ENCODE measurements at regions not wholly inside any gene's neighbourhood (a gene's known extent, or its start where the extent isn't known, plus 50 kb on each side); places are given as distances from the start of the nearest gene placed in this dataset.

DNA sequence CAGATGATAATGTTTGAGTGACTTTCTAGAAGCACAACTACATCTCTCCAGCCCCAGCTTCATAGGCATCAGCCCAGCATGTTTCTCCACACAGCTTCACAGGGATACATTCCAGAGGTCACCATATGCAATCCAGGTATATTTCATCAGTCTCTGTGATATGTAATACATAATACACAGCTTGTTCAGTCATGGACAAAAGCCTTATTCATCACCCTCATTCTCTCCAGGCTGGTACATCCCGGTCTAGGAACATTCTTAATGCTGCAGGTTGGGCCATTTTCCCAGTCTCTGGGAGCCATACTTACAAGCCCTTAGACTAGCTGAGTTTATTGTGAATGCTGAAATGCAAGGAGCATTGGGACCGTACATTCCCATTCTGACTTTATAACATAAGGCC, 169.4 kb downstream of the TMEM200A start:
- Histone ChIP-seq H3K4me2 (ENCODE audit: insufficient read depth, low read length, poor library complexity, severe bottlenecking) (no peak overlapping the region), H3K27me3 (ENCODE audit: control insufficient read depth in 3 of 3, insufficient read depth in 3 of 3, low read depth in 1 of 3, low read length in 3 of 3) (no peaks in the 10 kb centered on the region), H3K9ac (ENCODE audit: low read depth, low read length, poor library complexity) (no peak overlapping the region), H3K4me1 (ENCODE audit: control insufficient read depth in 2 of 2, insufficient read depth in 1 of 2, low read depth in 1 of 2, low read length in 2 of 2) (no peaks in the 10 kb centered on the region), H2AK5ac (ENCODE audit: low read depth, low read length) (no peak overlapping the region), H3K4me3 (ENCODE audit: low read length in 2 of 2) (no peak overlapping the region), H2BK15ac (ENCODE audit: low read length) (no peak overlapping the region), H2BK120ac (ENCODE audit: low read depth, low read length) (no peak overlapping the region), H3K36me3 (replicated peaks in 1 of 2; ENCODE audit: control insufficient read depth in 2 of 2, insufficient read depth in 2 of 2, low read length in 2 of 2) (no peaks in the 10 kb centered on the region), H4K8ac (ENCODE audit: low read depth, low read length) (no peak overlapping the region), H3K18ac (ENCODE audit: low read length) (no peak overlapping the region), H2BK12ac (ENCODE audit: low read length) (no peak overlapping the region), H3K27ac (replicated peaks; ENCODE audit: low read length) (no peak overlapping the region), H3K23ac (ENCODE audit: low read depth, low read length, poor library complexity) (no peak overlapping the region), H2BK5ac (ENCODE audit: low read length) (no peak overlapping the region), H4K91ac (ENCODE audit: low read depth, low read length, poor library complexity) (no peak overlapping the region), H3K9me3 (replicated peaks in 1 of 2; ENCODE audit: control insufficient read depth in 2 of 2, insufficient read depth in 1 of 2, low read depth in 1 of 2, low read length in 2 of 2) (peaks cover 0 to 2% of the 10 kb centered on the region in 2 donors), H2AFZ (ENCODE audit: low read length) (no peak overlapping the region), H3K14ac (ENCODE audit: low read length) (no peak overlapping the region), H3K79me1 (ENCODE audit: low read depth, low read length) (no peaks in the 10 kb centered on the region), H3K4ac (ENCODE audit: low read length) (no peak overlapping the region)
- WGBS, 2 donors (ENCODE audit: extremely low coverage in 2 of 2, insufficient read length in 2 of 2, insufficient replicate concordance in 1 of 2): no CpG with 5 or more reads among the region's 2 CpGs
- no peak for DNase-seq (ENCODE audit: low spot score)

DNA sequence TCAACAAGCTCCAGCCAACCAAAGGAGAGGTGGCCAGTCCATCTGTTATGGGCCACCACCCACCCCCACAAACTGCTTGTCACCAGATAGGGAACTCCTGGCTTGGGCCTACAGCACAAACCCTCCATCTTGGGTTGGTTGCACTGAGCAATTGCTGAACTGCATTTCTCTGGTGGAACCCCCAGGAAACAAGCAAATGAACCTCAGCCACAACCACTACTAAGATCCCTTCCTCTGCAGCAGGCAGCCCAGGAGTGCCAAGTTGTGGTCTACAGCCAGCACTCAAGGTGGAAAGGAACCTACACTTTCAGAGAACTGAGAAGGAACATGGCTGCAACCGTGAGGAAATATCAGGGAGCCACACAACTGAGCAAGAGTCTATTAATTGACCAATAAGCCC, 171.6 kb downstream of the TMEM200A start:
- no peak overlapping the region for H3K27ac ChIP-seq (replicated peaks; ENCODE audit: low read length)
- no peaks in the 10 kb centered on the region for H3K36me3 ChIP-seq (replicated peaks in 1 of 2; ENCODE audit: control insufficient read depth in 2 of 2, insufficient read depth in 2 of 2, low read length in 2 of 2)
- DNase-seq (ENCODE audit: low spot score): no peak
- no peak overlapping the region for H2AFZ ChIP-seq (ENCODE audit: low read length)
- H2BK120ac ChIP-seq (ENCODE audit: low read depth, low read length): no peak overlapping the region
- no peak overlapping the region for H2AK5ac ChIP-seq (ENCODE audit: low read depth, low read length)
- no peaks in the 10 kb centered on the region for H3K27me3 ChIP-seq (ENCODE audit: control insufficient read depth in 3 of 3, insufficient read depth in 3 of 3, low read depth in 1 of 3, low read length in 3 of 3)
- H3K9me3 ChIP-seq (replicated peaks in 1 of 2; ENCODE audit: control insufficient read depth in 2 of 2, insufficient read depth in 1 of 2, low read depth in 1 of 2, low read length in 2 of 2): peaks cover 0 to 2% of the 10 kb centered on the region in 2 donors
- no peak overlapping the region for H3K4me3 ChIP-seq (ENCODE audit: low read length in 2 of 2)
- H3K4me2 ChIP-seq (ENCODE audit: insufficient read depth, low read length, poor library complexity, severe bottlenecking): no peak overlapping the region
- WGBS, 2 donors (ENCODE audit: extremely low coverage in 2 of 2, insufficient read length in 2 of 2, insufficient replicate concordance in 1 of 2): no CpG with 5 or more reads among the region's 1 CpG
- H2BK15ac ChIP-seq (ENCODE audit: low read length): no peak overlapping the region
- no peak overlapping the region for H3K9ac ChIP-seq (ENCODE audit: low read depth, low read length, poor library complexity)
- no peak overlapping the region for H2BK12ac ChIP-seq (ENCODE audit: low read length)
- H4K91ac ChIP-seq (ENCODE audit: low read depth, low read length, poor library complexity): no peak overlapping the region
- no peaks in the 10 kb centered on the region for H3K4me1 ChIP-seq (ENCODE audit: control insufficient read depth in 2 of 2, insufficient read depth in 1 of 2, low read depth in 1 of 2, low read length in 2 of 2)
- no peaks in the 10 kb centered on the region for H3K79me1 ChIP-seq (ENCODE audit: low read depth, low read length)
- no peak overlapping the region for H3K18ac ChIP-seq (ENCODE audit: low read length)
- no peak overlapping the region for H3K23ac ChIP-seq (ENCODE audit: low read depth, low read length, poor library complexity)
- no peak overlapping the region for H3K4ac ChIP-seq (ENCODE audit: low read length)
- no peak overlapping the region for H4K8ac ChIP-seq (ENCODE audit: low read depth, low read length)
- no peak overlapping the region for H3K14ac ChIP-seq (ENCODE audit: low read length)
- no peak overlapping the region for H2BK5ac ChIP-seq (ENCODE audit: low read length)

DNA sequence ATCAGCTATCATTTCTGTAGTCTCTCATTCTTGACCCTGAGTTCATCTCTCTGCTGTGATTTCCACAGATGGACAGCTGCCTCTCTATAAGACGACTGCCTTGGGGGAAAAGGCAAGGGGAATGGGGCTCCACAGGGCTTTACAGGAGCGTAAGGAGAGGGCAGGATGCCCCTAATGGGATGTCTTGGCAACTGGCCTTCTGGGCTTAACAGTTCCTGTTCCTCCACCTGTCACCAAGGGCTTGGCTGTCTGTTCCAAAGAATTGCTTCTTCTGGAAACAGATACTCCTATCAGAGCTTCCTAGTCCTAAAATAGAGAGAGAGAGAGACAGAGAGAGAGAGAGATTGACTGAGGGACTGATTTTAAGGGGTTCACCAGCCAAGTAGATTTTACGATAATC, 181.9 kb downstream of the TMEM200A start:
- no peaks in the 10 kb centered on the region for H3K4me1 ChIP-seq (ENCODE audit: control insufficient read depth in 2 of 2, insufficient read depth in 1 of 2, low read depth in 1 of 2, low read length in 2 of 2)
- H4K8ac ChIP-seq (ENCODE audit: low read depth, low read length): no peak overlapping the region
- no peak overlapping the region for H2BK12ac ChIP-seq (ENCODE audit: low read length)
- no peak for DNase-seq (ENCODE audit: low spot score)
- H3K18ac ChIP-seq (ENCODE audit: low read length): no peak overlapping the region
- H2AK5ac ChIP-seq (ENCODE audit: low read depth, low read length): no peak overlapping the region
- no peak overlapping the region for H3K23ac ChIP-seq (ENCODE audit: low read depth, low read length, poor library complexity)
- H3K4me3 ChIP-seq (ENCODE audit: low read length in 2 of 2): no peak overlapping the region
- no peak overlapping the region for H2AFZ ChIP-seq (ENCODE audit: low read length)
- H2BK120ac ChIP-seq (ENCODE audit: low read depth, low read length): no peak overlapping the region
- no peak overlapping the region for H3K9ac ChIP-seq (ENCODE audit: low read depth, low read length, poor library complexity)
- H2BK15ac ChIP-seq (ENCODE audit: low read length): no peak overlapping the region
- no peaks in the 10 kb centered on the region for H3K9me3 ChIP-seq (replicated peaks in 1 of 2; ENCODE audit: control insufficient read depth in 2 of 2, insufficient read depth in 1 of 2, low read depth in 1 of 2, low read length in 2 of 2)
- H3K4me2 ChIP-seq (ENCODE audit: insufficient read depth, low read length, poor library complexity, severe bottlenecking): no peak overlapping the region
- H2BK5ac ChIP-seq (ENCODE audit: low read length): no peak overlapping the region
- H3K27me3 ChIP-seq (ENCODE audit: control insufficient read depth in 3 of 3, insufficient read depth in 3 of 3, low read depth in 1 of 3, low read length in 3 of 3): peaks cover 0 to 2% (median 0%) of the 10 kb centered on the region in 3 experiments
- H3K36me3 ChIP-seq (replicated peaks in 1 of 2; ENCODE audit: control insufficient read depth in 2 of 2, insufficient read depth in 2 of 2, low read length in 2 of 2): no peaks in the 10 kb centered on the region
- H3K4ac ChIP-seq (ENCODE audit: low read length): no peak overlapping the region
- no peaks in the 10 kb centered on the region for H3K79me1 ChIP-seq (ENCODE audit: low read depth, low read length)
- no CpG with 5 or more reads among the region's 3 CpGs for WGBS, 2 donors (ENCODE audit: extremely low coverage in 2 of 2, insufficient read length in 2 of 2, insufficient replicate concordance in 1 of 2)
- H3K14ac ChIP-seq (ENCODE audit: low read length): no peak overlapping the region
- no peak overlapping the region for H4K91ac ChIP-seq (ENCODE audit: low read depth, low read length, poor library complexity)
- no peak overlapping the region for H3K27ac ChIP-seq (replicated peaks; ENCODE audit: low read length)

DNA sequence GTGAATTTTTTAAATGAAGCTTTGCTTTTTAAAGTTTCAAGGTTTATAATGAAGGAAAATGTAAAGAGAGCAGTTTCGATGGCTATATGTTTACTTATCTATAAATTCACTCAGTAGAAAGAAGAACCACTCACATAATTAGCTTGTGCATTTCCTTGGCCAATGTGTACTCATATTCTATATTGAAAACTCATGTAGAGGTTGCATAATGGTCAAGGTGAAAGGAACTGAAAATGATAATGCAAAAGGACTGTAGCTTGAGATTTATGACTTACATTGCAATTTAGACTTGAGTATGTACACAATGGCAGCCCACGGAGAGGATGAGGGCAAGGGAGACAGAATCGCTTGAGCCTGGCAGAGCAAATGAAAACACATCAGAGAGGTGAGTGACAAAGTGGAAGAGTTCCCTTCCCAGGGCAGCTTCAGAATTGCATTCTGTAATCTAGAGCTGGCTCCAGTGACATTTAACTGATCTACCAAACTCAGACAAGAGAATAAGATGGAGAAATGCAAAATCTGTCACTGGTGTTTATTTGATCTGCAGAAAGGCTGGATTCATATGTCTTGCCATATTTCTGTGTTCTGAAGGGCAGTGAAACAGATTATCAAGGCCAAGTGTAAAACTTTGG, 191.8 kb downstream of the TMEM200A start:
- Histone ChIP-seq H3K14ac (ENCODE audit: low read length) (no peak overlapping the region), H2BK12ac (ENCODE audit: low read length) (no peak overlapping the region), H2AFZ (ENCODE audit: low read length) (no peak overlapping the region), H2BK15ac (ENCODE audit: low read length) (no peak overlapping the region), H3K27ac (replicated peaks; ENCODE audit: low read length) (no peak overlapping the region), H3K4me3 (ENCODE audit: low read length in 2 of 2) (no peak overlapping the region), H3K9ac (ENCODE audit: low read depth, low read length, poor library complexity) (no peak overlapping the region), H3K79me1 (ENCODE audit: low read depth, low read length) (no peaks in the 10 kb centered on the region), H2BK120ac (ENCODE audit: low read depth, low read length) (no peak overlapping the region), H2BK5ac (ENCODE audit: low read length) (no peak overlapping the region), H3K9me3 (replicated peaks in 1 of 2; ENCODE audit: control insufficient read depth in 2 of 2, insufficient read depth in 1 of 2, low read depth in 1 of 2, low read length in 2 of 2) (no peaks in the 10 kb centered on the region), H3K4me2 (ENCODE audit: insufficient read depth, low read length, poor library complexity, severe bottlenecking) (no peak overlapping the region), H2AK5ac (ENCODE audit: low read depth, low read length) (no peak overlapping the region), H3K4me1 (ENCODE audit: control insufficient read depth in 2 of 2, insufficient read depth in 1 of 2, low read depth in 1 of 2, low read length in 2 of 2) (no peaks in the 10 kb centered on the region), H3K27me3 (ENCODE audit: control insufficient read depth in 3 of 3, insufficient read depth in 3 of 3, low read depth in 1 of 3, low read length in 3 of 3) (no peaks in the 10 kb centered on the region), H3K23ac (ENCODE audit: low read depth, low read length, poor library complexity) (no peak overlapping the region), H3K18ac (ENCODE audit: low read length) (no peak overlapping the region), H4K8ac (ENCODE audit: low read depth, low read length) (no peak overlapping the region), H3K4ac (ENCODE audit: low read length) (no peak overlapping the region), H4K91ac (ENCODE audit: low read depth, low read length, poor library complexity) (no peak overlapping the region), H3K36me3 (replicated peaks in 1 of 2; ENCODE audit: control insufficient read depth in 2 of 2, insufficient read depth in 2 of 2, low read length in 2 of 2) (no peaks in the 10 kb centered on the region)
- DNase-seq (ENCODE audit: low spot score): no peak
- WGBS, 2 donors (ENCODE audit: extremely low coverage in 2 of 2, insufficient read length in 2 of 2, insufficient replicate concordance in 1 of 2): no CpG with 5 or more reads among the region's 3 CpGs
